ENCODE measurements at regions not wholly inside any gene's neighbourhood (a gene's known extent, or its start where the extent isn't known, plus 50 kb on each side); places are given as distances from the start of the nearest gene placed in this dataset.

DNA sequence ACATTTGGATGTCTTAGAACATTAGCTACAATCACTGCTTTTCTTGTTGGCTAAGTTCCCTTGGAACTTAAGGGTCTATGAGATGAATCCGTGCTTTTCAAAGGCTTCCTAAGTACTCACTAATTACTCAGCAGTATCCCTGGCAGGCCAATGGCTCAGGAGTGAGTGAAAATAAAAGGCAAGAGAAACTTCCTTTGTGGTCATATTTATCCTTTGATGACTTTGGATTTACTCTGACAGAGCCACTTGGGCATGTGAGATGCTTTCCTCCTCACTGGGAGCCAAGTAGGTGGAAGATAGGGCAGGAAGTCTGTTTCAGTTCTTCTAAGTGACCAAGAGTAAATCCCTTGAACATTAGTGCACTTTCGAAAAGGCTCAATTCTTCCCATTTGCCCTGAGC lies 224.3 kb upstream of the FOXA2 start:
- no peak overlapping the region for H3K4me3 ChIP-seq (ENCODE audit: low read length in 2 of 2)
- no peaks in the 10 kb centered on the region for H3K36me3 ChIP-seq (ENCODE audit: control insufficient read depth in 1 of 2, insufficient read depth in 2 of 2, low read length in 1 of 2)
- H3K27me3 ChIP-seq (ENCODE audit: control insufficient read depth in 1 of 2, insufficient read depth in 2 of 2, low read length in 1 of 2): no peaks in the 10 kb centered on the region
- intact Hi-C loops (cut with DNase I): loop anchor here in 1 of 2 donors (10.0 kb wide), 1 partner anchor 114 kb away; no protein-coding TSS in a partner anchor
- H3K9me3 ChIP-seq (ENCODE audit: control insufficient read depth, low read length): no peaks in the 10 kb centered on the region
- H3K4me1 ChIP-seq (ENCODE audit: control insufficient read depth in 1 of 2, insufficient read depth in 2 of 2, low read length in 2 of 2): no peaks in the 10 kb centered on the region
- H3K27ac ChIP-seq (ENCODE audit: low read depth in 1 of 2, low read length in 2 of 2): no peak overlapping the region
- ATAC-seq (ENCODE audit: low FRiP score) (no peak), DNase-seq (no peak)
- 87 to 92% methylated on average over 2 of the region's 2 CpGs for WGBS, 2 donors

DNA sequence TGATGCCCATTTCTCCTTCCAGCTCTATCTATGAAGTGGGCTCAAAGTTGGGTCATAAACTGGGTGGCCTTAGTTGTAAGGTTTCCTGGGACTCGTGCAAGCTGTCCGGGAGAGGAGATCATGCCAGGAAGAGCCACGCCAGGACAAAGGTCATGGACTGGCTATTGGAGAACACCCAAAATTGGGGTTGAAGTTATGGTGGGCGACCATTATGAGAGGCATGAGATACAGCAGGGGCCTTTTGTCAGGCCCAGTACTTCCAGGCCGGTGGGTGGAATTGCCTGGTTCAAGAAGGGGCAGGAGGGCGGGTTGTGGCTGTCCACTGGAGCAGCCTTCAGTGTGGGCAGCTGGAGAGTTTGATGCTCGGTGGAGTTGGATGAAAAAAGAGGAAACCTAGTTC lies 225.1 kb upstream of the SSTR4 start:
- no peaks in the 10 kb centered on the region for H3K36me3 ChIP-seq (ENCODE audit: control insufficient read depth in 1 of 2, insufficient read depth in 2 of 2, low read length in 1 of 2)
- H3K4me3 ChIP-seq (ENCODE audit: low read length in 2 of 2): no peak overlapping the region
- H3K27ac ChIP-seq (ENCODE audit: low read depth in 1 of 2, low read length in 2 of 2): no peak overlapping the region
- WGBS, 2 donors: 88 to 94% methylated on average over 7 of the region's 7 CpGs
- no peaks in the 10 kb centered on the region for H3K9me3 ChIP-seq (ENCODE audit: control insufficient read depth, low read length)
- H3K4me1 ChIP-seq (ENCODE audit: control insufficient read depth in 1 of 2, insufficient read depth in 2 of 2, low read length in 2 of 2): no peaks in the 10 kb centered on the region
- no peak for DNase-seq
- ATAC-seq (ENCODE audit: low FRiP score): no peak
- H3K27me3 ChIP-seq (ENCODE audit: control insufficient read depth in 1 of 2, insufficient read depth in 2 of 2, low read length in 1 of 2): no peaks in the 10 kb centered on the region
- intact Hi-C loops (cut with DNase I): no loop called here

DNA sequence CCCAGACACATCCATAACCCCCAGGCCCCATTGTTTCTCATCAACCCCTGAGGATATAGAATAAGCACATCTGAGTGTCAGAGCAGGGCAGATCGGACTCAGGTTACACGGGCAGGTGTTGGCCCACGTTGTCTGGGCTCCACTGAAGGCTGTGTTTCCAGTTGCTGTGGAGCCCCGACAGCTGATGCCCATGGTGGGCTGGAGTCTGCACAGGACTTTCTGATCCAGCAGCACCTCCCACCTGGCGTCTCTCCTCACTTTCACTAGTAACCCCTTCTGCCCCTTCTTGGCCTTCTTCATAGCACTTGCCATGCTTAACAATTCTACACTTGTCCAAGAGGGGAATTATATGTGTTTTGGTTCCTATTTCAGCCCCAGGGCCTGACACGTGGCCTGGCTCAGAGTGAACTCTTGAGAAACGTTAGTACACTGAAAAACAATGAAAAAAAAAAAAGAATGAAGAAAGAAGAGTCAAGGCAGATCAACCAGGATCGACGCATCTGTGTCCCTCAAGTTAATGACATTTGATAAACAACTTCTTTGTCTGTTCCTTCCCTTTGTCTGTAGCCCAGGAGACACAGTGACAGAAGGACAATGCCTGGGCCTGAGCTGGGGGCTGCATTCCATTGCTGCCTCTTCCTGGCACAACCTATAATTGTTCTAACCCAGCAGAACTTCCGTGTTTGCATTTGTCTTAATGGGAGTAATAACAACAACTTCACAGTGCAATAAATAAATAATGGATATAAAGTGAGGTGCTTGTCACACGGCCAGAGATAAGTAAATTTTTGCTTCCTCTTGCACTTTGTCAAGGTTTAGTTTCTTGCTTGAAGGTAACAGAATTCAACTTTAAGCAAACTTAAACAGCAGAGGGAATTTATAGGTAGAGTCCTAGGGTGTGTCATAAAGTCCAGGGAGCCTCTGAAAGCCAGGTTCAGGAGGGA lies 224.2 kb upstream of the SSTR4 start:
- Histone ChIP-seq H3K27me3 (ENCODE audit: control insufficient read depth in 1 of 2, insufficient read depth in 2 of 2, low read length in 1 of 2) (no peaks in the 10 kb centered on the region), H3K9me3 (ENCODE audit: control insufficient read depth, low read length) (no peaks in the 10 kb centered on the region), H3K4me1 (ENCODE audit: control insufficient read depth in 1 of 2, insufficient read depth in 2 of 2, low read length in 2 of 2) (no peaks in the 10 kb centered on the region), H3K36me3 (ENCODE audit: control insufficient read depth in 1 of 2, insufficient read depth in 2 of 2, low read length in 1 of 2) (no peaks in the 10 kb centered on the region), H3K4me3 (ENCODE audit: low read length in 2 of 2) (no peak overlapping the region), H3K27ac (ENCODE audit: low read depth in 1 of 2, low read length in 2 of 2) (no peak overlapping the region)
- intact Hi-C loops (cut with DNase I): no loop called here
- ATAC-seq (ENCODE audit: low FRiP score) (no peak), DNase-seq (no peak)
- WGBS, 2 donors: 88 to 90% methylated on average over 11 of the region's 11 CpGs

DNA sequence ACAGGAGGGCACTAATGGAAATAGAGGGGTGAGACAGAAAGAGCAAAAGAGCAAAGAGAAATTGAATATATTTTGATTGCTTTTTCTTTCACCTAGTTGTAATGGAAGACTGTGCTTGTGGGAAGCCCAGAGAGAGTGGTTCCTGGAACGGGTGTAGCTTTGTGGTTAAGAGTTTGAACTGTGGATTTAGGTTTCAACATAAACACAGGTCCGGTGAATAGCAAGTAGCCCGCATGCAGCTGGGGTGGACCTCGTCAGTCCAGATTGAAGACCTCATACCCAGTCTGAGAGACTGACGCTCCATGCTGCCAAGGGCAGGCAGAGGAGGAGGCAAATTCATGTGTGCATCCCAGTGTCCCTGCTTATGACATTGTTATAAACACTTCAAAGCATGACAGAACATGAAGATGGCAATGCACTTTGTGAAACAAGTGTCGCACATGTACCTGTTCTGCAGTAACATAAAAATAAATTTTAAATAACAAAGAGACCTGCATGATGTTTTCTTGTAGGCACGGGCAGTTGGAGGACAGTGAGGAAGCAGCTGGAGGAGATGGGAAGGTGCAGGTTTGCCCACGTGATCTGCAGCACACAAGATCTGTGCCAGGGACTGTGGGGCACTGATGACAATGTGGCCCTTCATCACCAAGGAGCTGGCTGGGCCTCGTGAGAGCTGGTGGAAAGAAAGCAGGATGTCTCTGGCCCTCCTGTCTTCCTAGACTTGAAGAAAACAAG lies 220.5 kb upstream of the SSTR4 start:
- intact Hi-C loops (cut with DNase I): no loop called here

GRCh38 chr20:22815206-22815551 lies 219.9 kb upstream of the SSTR4 start:
- Histone ChIP-seq H3K27ac (ENCODE audit: low read depth in 1 of 2, low read length in 2 of 2) (no peak overlapping the region), H3K9me3 (ENCODE audit: control insufficient read depth, low read length) (no peaks in the 10 kb centered on the region), H3K4me1 (ENCODE audit: control insufficient read depth in 1 of 2, insufficient read depth in 2 of 2, low read length in 2 of 2) (no peaks in the 10 kb centered on the region), H3K36me3 (ENCODE audit: control insufficient read depth in 1 of 2, insufficient read depth in 2 of 2, low read length in 1 of 2) (no peaks in the 10 kb centered on the region), H3K4me3 (ENCODE audit: low read length in 2 of 2) (no peak overlapping the region), H3K27me3 (ENCODE audit: control insufficient read depth in 1 of 2, insufficient read depth in 2 of 2, low read length in 1 of 2) (no peaks in the 10 kb centered on the region)
- intact Hi-C loops (cut with DNase I): no loop called here
- no peak for ATAC-seq (ENCODE audit: low FRiP score)
- DNase-seq: no peak
- WGBS, 2 donors: 69 to 74% methylated on average over 5 of the region's 5 CpGs

More for the DNA sequence above, 220.5 kb upstream of the SSTR4 start:
- ATAC-seq (ENCODE audit: low FRiP score) (no peak), DNase-seq (no peak)
- H3K4me1 ChIP-seq (ENCODE audit: control insufficient read depth in 1 of 2, insufficient read depth in 2 of 2, low read length in 2 of 2): no peaks in the 10 kb centered on the region
- no peak overlapping the region for H3K4me3 ChIP-seq (ENCODE audit: low read length in 2 of 2)
- H3K27ac ChIP-seq (ENCODE audit: low read depth in 1 of 2, low read length in 2 of 2): no peak overlapping the region
- 71 to 73% methylated on average over 9 of the region's 9 CpGs for WGBS, 2 donors
- no peaks in the 10 kb centered on the region for H3K9me3 ChIP-seq (ENCODE audit: control insufficient read depth, low read length)
- no peaks in the 10 kb centered on the region for H3K27me3 ChIP-seq (ENCODE audit: control insufficient read depth in 1 of 2, insufficient read depth in 2 of 2, low read length in 1 of 2)
- no peaks in the 10 kb centered on the region for H3K36me3 ChIP-seq (ENCODE audit: control insufficient read depth in 1 of 2, insufficient read depth in 2 of 2, low read length in 1 of 2)

GRCh38 chr20:22815603-22816315 lies 219.4 kb upstream of the SSTR4 start:
- intact Hi-C loops (cut with DNase I): no loop called here
- Histone ChIP-seq H3K9me3 (ENCODE audit: control insufficient read depth, low read length) (no peaks in the 10 kb centered on the region), H3K27me3 (ENCODE audit: control insufficient read depth in 1 of 2, insufficient read depth in 2 of 2, low read length in 1 of 2) (no peaks in the 10 kb centered on the region), H3K4me3 (ENCODE audit: low read length in 2 of 2) (no peak overlapping the region), H3K27ac (ENCODE audit: low read depth in 1 of 2, low read length in 2 of 2) (no peak overlapping the region), H3K4me1 (ENCODE audit: control insufficient read depth in 1 of 2, insufficient read depth in 2 of 2, low read length in 2 of 2) (no peaks in the 10 kb centered on the region), H3K36me3 (ENCODE audit: control insufficient read depth in 1 of 2, insufficient read depth in 2 of 2, low read length in 1 of 2) (no peaks in the 10 kb centered on the region)
- ATAC-seq (ENCODE audit: low FRiP score) (no peak), DNase-seq (no peak)
- 76 to 77% methylated on average over 9 of the region's 9 CpGs for WGBS, 2 donors

- 90 to 92% methylated on average over 4 of the region's 4 CpGs for WGBS, 2 donors
- ATAC-seq (ENCODE audit: low FRiP score): no peak
- H3K36me3 ChIP-seq (ENCODE audit: control insufficient read depth in 1 of 2, insufficient read depth in 2 of 2, low read length in 1 of 2): no peaks in the 10 kb centered on the region
- H3K4me1 ChIP-seq (ENCODE audit: control insufficient read depth in 1 of 2, insufficient read depth in 2 of 2, low read length in 2 of 2): no peaks in the 10 kb centered on the region
- intact Hi-C loops (cut with DNase I): no loop called here
- H3K27ac ChIP-seq (ENCODE audit: low read depth in 1 of 2, low read length in 2 of 2): no peak overlapping the region
- no peak for DNase-seq
- no peaks in the 10 kb centered on the region for H3K9me3 ChIP-seq (ENCODE audit: control insufficient read depth, low read length)
- no peak overlapping the region for H3K4me3 ChIP-seq (ENCODE audit: low read length in 2 of 2)
- H3K27me3 ChIP-seq (ENCODE audit: control insufficient read depth in 1 of 2, insufficient read depth in 2 of 2, low read length in 1 of 2): no peaks in the 10 kb centered on the region
Observed at GRCh38 chr20:22818636-22819035, 216.5 kb upstream of the SSTR4 start.

DNA sequence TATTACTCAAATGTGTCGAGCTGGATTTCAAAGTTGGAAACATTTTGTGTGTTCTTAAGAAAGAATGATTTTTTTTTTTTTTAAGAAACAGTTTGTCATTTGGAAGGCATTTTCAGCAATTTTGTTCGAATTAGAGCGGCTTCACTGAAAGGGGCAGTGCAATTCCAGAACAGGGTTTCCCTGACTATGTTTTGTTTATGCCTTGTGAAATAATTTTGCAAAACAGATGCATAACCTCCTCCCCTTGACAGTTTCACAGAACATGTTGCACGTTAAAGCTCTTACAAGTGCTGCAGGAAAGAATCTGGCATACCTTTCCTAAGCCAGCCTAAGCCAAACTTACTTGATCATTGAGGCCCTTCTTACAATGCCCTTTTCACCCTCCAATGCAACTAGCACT lies 216.0 kb upstream of the SSTR4 start:
- H3K4me1 ChIP-seq (ENCODE audit: control insufficient read depth in 1 of 2, insufficient read depth in 2 of 2, low read length in 2 of 2): no peaks in the 10 kb centered on the region

More for the DNA sequence above, 216.0 kb upstream of the SSTR4 start:
- Histone ChIP-seq H3K9me3 (ENCODE audit: control insufficient read depth, low read length) (no peaks in the 10 kb centered on the region), H3K36me3 (ENCODE audit: control insufficient read depth in 1 of 2, insufficient read depth in 2 of 2, low read length in 1 of 2) (no peaks in the 10 kb centered on the region), H3K27me3 (ENCODE audit: control insufficient read depth in 1 of 2, insufficient read depth in 2 of 2, low read length in 1 of 2) (no peaks in the 10 kb centered on the region), H3K27ac (ENCODE audit: low read depth in 1 of 2, low read length in 2 of 2) (no peak overlapping the region), H3K4me3 (ENCODE audit: low read length in 2 of 2) (no peak overlapping the region)
- 67 to 70% methylated on average over 4 of the region's 4 CpGs for WGBS, 2 donors
- no peak for ATAC-seq (ENCODE audit: low FRiP score)
- intact Hi-C loops (cut with DNase I): no loop called here
- DNase-seq: no peak
